Upper lobe of right lung (tissue), 1 donor: ENCODE measurements at regions not wholly inside any gene's neighbourhood (a gene's known extent, or its start where the extent isn't known, plus 50 kb on each side); places are given as distances from the start of the nearest gene placed in this dataset.

ENCODE experiments used
- ATAC-seq: fragments of 200-7000 bp; cut with Tn5 transposase; one replicate; pipeline ENCODE4 v1.9.1; 2020; ENCODE audit warnings: mild to moderate bottlenecking, moderate library complexity
- DNase-seq: peaks from one replicate; pipeline ENCODE4 v3.0.0-alpha.2; 2020
- H3K27ac ChIP-seq: fragments of 200-600 bp; one replicate; pipeline ENCODE4 v1.8.0; 2022
- H3K27me3 ChIP-seq: fragments of 200-600 bp; one replicate; pipeline ENCODE4 v1.8.0; 2022; ENCODE audit warnings: mild to moderate bottlenecking
- H3K36me3 ChIP-seq: fragments of 200-600 bp; one replicate; pipeline ENCODE4 v1.8.0; 2022
- H3K4me1 ChIP-seq: fragments of 200-600 bp; one replicate; pipeline ENCODE4 v1.8.0; 2022
- H3K4me3 ChIP-seq: fragments of 200-600 bp; one replicate; pipeline ENCODE4 v1.8.0; 2022; ENCODE audit warnings: mild to moderate bottlenecking
- H3K9me3 ChIP-seq: fragments of 200-600 bp; one replicate; pipeline ENCODE4 v1.8.0; 2022
- intact Hi-C: fragments of 100-400 bp; cut with DNase I; formaldehyde crosslinking; loops from one replicate; pipeline ENCODE4 v1.11.0; 2022
- TF ChIP-seq, protein P1 (sequence below): fragments of 200-600 bp; IDR thresholded peaks from one replicate; pipeline ENCODE4 v1.8.0; 2022; ENCODE audit warnings: antibody characterized with exemption
- donor health status: DM: no; HTN: yes; CAD: no; lungs with severe emphysema.

DNA sequence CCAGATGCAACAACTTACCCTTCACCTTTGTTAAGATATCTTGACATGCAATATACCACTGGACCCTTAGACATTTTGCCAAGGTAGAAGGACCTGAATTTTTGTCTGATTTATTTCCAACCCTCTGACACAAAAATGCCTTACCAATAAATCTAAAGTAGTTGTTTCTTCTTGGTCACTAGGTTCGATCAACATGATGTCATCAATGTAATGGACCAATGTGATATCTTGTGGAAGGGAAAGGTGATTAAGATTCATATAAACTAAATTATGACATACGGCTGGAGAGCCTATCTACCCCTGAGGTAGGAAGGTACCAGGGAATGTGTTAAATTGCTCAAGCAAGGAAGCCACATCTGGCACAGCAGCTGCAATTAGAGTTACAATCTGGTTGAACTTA is 67.7 kb upstream of the SERPINE2 start:
- TF ChIP-seq, protein P1, sequence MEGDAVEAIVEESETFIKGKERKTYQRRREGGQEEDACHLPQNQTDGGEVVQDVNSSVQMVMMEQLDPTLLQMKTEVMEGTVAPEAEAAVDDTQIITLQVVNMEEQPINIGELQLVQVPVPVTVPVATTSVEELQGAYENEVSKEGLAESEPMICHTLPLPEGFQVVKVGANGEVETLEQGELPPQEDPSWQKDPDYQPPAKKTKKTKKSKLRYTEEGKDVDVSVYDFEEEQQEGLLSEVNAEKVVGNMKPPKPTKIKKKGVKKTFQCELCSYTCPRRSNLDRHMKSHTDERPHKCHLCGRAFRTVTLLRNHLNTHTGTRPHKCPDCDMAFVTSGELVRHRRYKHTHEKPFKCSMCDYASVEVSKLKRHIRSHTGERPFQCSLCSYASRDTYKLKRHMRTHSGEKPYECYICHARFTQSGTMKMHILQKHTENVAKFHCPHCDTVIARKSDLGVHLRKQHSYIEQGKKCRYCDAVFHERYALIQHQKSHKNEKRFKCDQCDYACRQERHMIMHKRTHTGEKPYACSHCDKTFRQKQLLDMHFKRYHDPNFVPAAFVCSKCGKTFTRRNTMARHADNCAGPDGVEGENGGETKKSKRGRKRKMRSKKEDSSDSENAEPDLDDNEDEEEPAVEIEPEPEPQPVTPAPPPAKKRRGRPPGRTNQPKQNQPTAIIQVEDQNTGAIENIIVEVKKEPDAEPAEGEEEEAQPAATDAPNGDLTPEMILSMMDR = no peak
- Histone ChIP-seq H3K9me3 (no peaks in the 10 kb centered on the region), H3K4me1 (no peaks in the 10 kb centered on the region), H3K27me3 (no peaks in the 10 kb centered on the region), H3K36me3 (no peaks in the 10 kb centered on the region), H3K4me3 (no peak overlapping the region), H3K27ac (no peak overlapping the region)
- DNase-seq (no peak), ATAC-seq (no peak)
- intact Hi-C loops = no loop called here

DNA sequence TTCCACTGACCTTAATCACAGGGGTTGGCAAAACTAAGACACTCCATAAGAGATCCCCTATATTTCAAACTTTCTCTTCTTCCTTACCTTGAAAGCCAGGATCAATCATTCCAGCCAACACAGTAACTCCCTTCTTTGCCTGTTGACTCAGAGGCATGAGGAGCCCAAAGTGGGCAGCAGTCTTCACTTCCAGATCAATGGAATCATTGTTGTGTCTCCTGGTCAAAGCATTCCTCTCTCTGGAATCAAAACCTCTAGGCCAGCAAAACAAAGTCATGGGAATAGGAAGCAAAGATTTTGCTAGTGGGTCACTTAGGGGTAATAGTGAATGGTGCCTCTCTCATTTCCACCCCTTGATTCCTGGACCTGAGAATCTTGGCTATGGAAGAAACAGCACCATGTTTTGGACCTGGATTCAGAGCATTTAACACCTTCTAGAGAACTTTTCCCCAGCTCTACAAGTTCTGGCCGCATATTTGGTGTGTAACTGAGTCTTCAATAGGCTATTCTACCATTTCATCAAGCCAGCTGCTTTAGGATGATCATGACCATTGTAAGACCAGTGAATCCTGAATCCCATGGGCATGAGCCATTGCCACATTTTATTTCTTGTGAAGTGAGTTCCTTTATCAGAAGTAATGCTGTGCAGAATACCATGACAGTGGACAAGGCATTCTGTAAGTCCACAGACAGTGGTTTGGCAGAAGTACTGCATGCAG is 65.7 kb upstream of the SERPINE2 start:
- Histone ChIP-seq H3K9me3 (no peaks in the 10 kb centered on the region), H3K27me3 (peaks cover 4% of the 10 kb centered on the region), H3K4me3 (no peak overlapping the region), H3K27ac (no peak overlapping the region), H3K4me1 (no peaks in the 10 kb centered on the region), H3K36me3 (no peaks in the 10 kb centered on the region)
- TF ChIP-seq, protein P1 = no peak
- ATAC-seq (no peak), DNase-seq (no peak)
- intact Hi-C loops = no loop called here

DNA sequence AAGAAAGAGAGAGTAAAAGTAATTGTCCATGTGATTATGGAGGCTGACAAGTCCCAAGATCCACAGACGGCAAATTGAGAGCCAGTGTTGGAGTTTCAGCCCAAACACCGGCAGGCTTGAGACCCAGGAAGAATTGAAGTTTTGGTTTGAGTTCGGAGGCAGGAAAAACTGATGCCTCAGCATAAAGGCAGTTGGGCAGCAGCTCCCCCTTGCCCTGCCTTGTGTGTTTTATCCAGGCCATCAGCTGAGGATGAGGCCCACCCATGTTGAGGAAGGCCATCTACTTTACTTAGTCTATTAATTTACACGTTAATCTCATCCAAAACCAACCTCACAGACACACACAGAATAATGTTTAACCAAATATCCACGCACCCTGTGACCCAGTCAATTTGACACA is 64.6 kb upstream of the SERPINE2 start:
- ATAC-seq (no peak), DNase-seq (no peak)
- no peaks in the 10 kb centered on the region for H3K4me1 ChIP-seq
- H3K27me3 ChIP-seq = peaks cover 4% of the 10 kb centered on the region
- H3K36me3 ChIP-seq = no peaks in the 10 kb centered on the region
- no peak overlapping the region for H3K4me3 ChIP-seq
- H3K27ac ChIP-seq = no peak overlapping the region
- TF ChIP-seq, protein P1 = no peak
- intact Hi-C loops = no loop called here
- no peaks in the 10 kb centered on the region for H3K9me3 ChIP-seq

DNA sequence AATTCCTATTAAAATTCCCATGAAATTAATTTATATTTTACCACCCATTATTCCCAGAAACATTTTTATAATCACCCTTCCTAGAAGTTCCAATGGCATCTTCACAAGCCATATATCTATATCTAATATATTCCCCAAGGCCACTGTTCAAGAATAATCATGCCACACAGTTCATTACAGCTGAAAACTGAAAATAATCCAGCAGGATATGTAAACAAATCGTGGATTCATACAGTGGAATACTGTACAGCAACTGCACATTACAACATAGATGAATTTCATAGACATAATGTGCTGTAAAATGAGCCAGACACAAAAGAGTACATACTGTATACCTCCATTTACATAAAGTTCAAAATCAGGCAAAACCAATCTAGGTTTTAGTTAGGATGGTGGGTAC is 63.9 kb upstream of the SERPINE2 start:
- Histone ChIP-seq H3K27ac (no peak overlapping the region), H3K36me3 (no peaks in the 10 kb centered on the region), H3K27me3 (peaks cover 4% of the 10 kb centered on the region), H3K9me3 (no peaks in the 10 kb centered on the region), H3K4me3 (no peak overlapping the region), H3K4me1 (no peaks in the 10 kb centered on the region)
- intact Hi-C loops = no loop called here
- DNase-seq (no peak), ATAC-seq (no peak)
- TF ChIP-seq, protein P1 = no peak

DNA sequence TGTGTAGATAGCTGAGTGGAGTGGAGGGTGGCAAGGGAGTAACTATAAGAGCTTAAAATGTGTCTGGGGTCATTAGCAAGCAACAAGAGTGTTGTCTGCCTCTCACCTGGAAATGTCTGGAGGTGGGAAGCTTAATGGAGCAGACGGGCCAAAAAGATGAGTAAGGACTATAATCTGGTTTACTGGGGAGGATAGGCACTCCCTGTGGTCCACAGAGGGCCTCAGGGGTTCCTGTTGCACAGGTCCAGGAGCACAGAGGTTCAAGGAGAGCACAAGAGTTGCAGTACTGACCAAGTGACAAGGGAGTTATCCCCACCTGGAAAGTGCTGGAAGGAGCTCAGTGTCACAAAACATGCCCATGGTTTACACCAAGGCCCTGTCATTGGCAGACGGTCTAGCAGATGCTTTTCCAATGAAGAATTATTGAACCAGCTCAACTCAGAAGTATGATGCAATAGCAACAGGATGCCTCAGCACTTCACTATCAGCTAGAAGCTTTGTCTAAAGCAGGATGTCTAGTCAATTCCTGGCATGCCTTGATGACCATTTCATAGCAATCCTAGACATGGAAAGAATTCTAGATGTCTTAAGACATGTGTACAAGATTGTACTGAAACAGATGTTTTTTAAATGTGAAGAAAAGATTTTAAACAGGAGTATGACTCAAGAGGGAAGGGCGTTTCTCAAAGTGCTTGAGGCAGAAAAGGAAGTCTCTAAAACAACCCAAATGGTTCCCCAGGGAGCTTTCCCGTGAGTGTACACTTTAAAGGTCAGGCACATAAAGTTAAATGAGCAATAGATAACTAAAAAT is 62.9 kb upstream of the SERPINE2 start:
- ATAC-seq (no peak), DNase-seq (no peak)

More for the DNA sequence above, 62.9 kb upstream of the SERPINE2 start:
- Histone ChIP-seq H3K27ac (no peak overlapping the region), H3K4me1 (no peaks in the 10 kb centered on the region), H3K27me3 (peaks cover 4% of the 10 kb centered on the region), H3K36me3 (no peaks in the 10 kb centered on the region), H3K9me3 (no peaks in the 10 kb centered on the region), H3K4me3 (no peak overlapping the region)
- intact Hi-C loops = no loop called here
- TF ChIP-seq, protein P1 = no peak
